GM19438 (cell line): ENCODE measurements at regions not wholly inside any gene's neighbourhood (a gene's known extent, or its start where the extent isn't known, plus 50 kb on each side); places are given as distances from the start of the nearest gene placed in this dataset.

ENCODE experiments used
- ATAC-seq: cut with Tn5 transposase; IDR thresholded peaks from one replicate; pipeline ENCODE4 v1.9.1; 2021; ENCODE audit warnings: low read depth; ENCODE audit not compliant: unreplicated experiment

DNA sequence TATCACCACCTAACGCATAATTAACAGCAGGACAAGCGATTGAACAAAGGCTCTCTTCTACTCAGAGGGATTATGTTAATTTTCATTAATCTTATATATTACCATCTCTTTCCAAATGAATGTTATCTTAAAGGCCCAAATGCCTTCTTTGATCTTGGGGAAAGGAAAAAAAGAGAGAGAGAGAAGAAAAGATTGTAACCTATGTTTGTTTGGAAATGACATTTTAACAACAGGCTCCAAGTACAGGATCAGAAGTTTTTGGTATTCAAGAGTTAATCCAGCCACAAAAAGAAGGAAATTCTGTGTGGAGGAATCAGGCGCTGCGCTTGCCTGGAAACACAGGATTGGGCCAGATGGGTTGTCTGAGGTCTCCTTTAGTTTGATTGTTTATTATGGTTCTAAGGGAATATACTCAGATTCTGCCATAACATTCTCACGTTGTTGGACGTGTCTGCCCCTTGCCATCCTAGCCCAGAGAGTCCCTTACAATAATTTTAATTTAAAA lies 100.7 kb upstream of the STX18 start:
- no peak for ATAC-seq

DNA sequence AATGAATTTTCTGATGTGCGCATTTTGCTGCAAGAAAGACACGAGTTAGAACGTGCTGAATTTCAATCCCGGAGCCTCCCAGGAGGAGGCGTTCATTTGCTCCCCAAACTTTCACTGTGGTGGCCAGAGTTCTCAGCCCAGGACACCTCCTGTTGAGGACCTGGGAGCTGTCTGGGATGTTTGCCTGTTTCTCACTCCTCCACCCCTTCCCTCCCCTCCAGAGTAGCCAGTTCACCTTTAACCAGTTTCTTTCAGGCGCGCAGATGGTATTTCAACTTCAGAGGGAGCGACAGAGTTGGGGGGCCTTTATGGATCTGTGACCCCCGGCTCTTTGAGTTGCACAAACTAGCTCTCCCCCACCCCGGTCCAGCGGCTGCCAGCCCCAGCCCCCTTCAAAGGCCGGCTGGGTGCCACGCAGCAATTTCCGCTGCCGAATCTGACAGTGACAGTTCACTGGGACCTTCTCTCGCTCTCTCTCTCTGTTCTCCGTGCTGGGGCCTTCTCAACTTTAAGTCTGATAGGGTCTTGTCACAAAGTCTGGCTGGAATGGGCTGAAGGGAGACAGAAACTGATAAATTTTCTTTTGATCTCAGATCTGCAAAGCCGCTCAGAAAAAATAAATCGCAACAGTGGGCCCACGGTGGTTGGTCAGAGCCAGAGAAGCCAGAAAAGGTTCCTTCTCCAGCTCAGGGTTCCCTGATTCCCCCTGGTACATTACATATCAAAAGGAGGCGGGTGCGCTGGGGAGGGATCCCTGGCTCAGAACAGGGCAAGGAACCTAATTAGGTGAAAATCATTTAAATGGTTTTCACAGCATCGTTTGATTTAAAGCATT lies 100.0 kb upstream of the STX18 start:
- no peak for ATAC-seq

DNA sequence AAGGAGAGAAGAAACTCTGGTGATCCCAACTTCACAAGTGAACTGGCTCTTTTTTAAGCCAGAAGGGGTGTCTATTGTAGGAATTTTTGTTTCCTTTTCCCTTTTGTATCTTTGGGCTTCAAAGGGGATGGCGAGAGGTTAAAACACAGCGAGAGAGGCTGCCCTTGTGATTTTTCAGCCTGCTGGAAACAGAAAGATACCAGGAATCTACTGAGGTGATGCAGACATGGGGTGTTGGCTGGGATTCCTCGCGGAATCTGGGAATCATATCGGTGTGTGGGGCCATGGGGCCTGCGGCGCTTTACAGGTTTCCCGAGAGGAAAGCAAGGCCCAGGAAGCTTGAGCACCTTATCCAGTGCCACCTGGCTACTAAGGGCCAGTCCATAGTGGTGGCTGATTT lies 99.4 kb upstream of the STX18 start:
- no peak for ATAC-seq

DNA sequence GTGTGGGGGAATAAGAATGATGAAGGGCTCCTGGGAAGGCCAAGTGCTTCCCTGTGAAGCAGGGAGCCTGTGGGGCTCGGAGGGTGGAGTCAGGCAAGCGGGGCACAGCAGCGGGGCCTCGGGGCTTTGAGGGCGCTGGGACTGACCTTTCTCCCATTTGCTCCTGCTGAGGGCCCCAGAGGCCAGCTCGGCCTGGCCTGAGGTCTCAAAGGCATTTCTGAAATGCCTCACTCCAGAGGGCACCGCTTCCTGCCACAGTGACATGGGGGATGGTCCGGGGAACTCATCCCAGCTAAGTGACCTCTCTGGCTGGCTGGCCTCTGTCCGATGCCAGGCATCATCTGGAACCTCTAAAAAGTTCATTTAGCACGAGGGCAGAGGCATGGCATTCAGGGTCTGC lies 98.8 kb upstream of the STX18 start:
- no peak for ATAC-seq

DNA sequence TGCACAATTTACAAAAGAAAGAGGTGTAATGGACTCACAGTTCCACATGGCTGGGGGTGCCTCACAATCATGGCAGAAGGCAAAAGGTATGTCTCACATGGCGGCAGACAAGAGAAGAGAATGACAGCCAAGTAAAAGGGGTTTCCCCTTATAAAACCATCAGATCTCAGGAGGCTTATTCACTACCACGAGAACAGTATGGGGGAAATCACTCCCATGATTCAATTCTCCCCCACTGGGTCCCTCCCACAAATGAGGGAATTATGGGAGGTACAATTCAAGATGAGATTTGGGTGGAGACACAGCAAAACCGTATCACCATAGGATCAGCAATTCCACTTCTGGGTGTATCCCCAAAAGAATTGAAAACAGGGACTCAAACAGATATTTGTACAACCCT lies 97.5 kb upstream of the STX18 start:
- no peak for ATAC-seq

DNA sequence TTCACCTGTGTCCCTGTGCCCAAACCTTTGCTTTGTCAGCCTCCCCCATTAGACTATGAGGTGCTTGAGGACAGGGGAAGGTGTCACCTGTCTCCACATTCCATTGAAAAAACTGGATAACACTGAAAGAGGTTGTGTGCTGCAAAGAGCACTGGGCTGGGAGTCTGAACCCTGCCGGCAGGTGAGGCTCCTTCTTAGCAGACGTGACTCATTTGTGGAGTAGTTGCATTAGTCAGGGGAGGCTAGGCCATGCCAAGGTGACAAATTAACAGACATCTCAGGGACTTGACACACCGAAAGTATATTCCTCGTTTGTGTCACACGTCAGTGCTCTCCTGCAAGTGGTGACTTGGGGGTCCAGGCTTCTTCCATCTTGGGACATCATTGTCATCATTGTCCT lies 95.9 kb upstream of the STX18 start:
- no peak for ATAC-seq

DNA sequence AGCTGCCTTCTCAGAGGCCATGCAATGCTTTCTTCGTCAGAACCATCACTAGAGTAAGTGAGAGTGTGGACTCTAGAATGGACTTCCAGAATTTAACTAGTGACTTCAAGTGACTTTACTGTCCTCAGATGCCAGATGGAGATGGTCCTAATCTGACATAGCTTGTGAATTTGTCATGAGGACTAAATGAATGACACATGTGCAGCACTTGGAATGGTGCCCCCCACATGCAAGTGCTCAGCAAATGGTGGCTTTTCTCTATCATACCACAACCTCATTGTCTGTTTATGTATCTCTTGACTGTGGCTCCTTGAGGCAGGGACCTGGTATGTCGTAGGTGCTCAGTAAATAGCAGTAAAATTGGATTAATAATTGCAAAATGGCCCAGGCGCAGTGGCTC lies 91.6 kb upstream of the STX18 start:
- no peak for ATAC-seq

DNA sequence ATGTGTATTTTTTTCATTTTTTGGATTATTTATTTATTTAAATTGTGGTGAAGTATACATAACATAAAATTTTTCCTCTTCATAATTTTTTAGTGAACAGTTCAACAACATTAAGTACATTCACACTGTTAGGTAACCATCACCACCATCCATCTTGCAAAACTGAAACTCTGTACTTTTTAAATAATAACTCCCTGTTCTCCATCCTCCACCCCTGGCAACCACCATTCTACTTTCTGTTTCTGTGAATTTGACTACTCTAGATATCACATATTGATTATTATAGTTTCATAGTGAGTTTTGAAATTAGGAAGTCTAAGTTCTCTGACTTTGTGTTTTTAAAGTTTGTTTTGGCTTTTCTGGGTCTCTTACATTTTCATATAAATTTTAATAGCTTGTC lies 89.3 kb upstream of the STX18 start:
- ATAC-seq, result peak; percentile 83

DNA sequence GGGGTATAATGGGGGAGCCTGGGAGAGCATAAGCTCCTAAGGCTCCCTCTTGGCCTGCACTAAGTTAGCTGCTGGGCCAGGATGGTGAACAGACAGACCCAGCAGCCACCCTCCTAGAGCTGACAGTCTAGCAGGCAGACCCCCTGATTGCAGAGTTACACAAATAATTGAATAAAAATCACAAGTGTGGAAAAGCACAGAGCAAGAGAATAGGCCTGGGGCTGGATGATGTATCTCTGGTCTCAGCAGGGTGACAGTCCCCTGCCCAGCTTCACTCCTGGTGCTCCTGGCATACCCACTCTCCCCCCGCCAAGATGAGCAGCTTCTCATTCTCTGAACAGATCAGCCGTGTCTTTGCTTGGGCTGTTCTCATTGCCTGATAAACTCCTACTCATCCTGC lies 86.1 kb upstream of the STX18 start:
- no peak for ATAC-seq

DNA sequence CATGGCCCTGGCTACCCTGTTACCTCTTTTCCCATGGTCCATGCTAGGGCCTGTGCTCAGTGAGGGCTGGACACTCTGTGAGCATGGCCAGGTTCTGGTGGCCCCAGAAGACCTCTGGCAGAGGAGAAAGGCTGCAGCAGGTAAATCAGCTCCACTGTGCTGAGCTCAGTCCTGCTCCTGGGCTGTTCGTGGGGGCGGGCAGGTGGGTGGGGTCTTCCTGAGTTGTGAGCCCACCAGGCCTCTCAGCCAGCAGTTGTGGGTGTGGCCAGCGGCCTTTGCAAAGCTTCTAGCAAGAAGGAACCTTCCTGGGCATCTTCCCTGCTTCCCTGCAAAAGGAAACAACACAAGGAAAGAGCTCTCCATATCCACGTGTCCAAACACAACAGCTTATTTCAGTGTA lies 85.3 kb upstream of the STX18 start:
- ATAC-seq, result no peak

DNA sequence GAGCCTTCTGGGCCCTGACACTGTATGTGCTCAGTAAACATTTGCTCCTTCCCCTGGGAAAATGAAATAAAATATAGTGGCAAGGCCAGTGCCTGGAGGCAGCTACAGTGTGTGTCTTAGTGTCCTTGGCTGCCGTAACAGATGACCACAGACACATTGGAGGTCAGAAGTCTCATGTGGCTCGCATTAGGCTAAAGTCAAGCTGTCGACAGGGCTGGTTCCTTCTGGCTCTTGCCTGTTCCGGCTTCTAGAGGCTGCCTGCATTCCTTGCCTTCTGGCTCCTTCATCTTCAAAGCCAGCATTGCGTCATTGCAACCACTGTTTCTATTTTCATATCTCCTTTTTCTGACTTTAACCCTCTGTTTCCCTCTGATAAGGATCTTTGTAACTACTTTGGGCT lies 83.6 kb upstream of the STX18 start:
- ATAC-seq, result no peak

DNA sequence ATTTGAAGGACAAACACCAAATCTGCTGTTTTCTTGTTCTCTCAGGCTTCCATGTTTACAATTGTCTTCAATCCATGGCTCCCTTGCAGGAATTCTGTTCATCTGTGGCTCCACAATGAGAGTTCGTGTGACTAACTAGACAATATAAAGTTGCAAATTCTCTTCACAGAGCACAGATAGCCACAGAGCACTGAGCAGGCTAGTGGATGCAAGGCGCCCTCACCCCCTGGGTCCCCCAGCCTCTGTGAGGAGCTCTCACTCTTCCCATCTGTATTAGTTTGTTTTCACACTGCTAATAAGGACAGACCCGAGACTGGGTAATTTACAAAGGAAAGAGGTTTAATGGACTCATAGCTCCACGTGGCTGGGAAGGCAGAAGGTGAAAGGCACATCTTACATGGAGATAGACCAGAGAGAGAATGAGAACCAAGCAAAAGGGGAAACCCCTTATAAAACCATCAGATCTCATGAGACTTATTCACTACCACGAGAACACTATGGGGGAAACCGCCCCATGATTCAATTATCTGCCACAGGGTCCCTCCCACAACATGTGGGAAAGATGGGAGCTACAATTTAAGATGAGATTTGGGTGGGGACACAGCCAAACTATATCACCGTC lies 82.5 kb upstream of the STX18 start:
- no peak for ATAC-seq

DNA sequence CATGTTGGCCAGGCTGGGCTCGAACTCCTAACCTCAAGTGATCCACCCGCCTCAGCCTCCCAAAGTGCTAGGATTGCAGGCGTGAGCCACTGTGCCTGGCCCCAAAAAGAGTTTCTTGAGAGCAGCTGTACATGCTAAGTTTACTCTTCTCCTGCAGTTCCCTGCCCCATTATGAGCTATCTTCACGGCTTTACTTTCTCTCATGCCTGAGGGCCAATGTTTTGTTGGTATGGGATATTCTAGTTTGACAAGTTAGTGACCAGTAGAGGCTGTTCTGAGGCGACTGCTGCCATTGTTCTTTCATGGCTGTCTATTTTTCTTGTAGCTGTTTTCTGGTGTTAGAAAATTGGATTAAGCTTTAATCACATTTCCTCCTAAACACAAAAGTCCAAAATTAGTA lies 78.0 kb upstream of the STX18 start:
- no peak for ATAC-seq

DNA sequence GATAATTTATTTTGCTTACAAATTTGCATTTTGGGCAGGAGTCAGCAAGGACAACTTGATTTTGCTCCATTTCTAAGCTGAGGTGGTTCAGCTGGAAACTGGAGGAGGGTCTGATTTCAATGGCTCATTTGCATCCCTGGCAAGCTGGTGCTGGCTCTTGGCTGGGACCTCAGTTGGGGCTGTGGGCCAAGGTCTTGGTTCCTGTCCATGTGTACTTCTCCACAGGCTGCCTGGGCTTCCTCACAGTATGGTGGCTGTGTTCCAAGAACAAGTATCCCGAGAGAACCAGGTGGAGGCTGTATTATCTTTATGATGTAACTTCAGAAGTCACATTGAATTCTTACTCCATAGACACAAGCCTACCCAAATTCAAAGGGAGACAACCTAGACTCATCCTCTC lies 77.0 kb upstream of the STX18 start:
- no peak for ATAC-seq

DNA sequence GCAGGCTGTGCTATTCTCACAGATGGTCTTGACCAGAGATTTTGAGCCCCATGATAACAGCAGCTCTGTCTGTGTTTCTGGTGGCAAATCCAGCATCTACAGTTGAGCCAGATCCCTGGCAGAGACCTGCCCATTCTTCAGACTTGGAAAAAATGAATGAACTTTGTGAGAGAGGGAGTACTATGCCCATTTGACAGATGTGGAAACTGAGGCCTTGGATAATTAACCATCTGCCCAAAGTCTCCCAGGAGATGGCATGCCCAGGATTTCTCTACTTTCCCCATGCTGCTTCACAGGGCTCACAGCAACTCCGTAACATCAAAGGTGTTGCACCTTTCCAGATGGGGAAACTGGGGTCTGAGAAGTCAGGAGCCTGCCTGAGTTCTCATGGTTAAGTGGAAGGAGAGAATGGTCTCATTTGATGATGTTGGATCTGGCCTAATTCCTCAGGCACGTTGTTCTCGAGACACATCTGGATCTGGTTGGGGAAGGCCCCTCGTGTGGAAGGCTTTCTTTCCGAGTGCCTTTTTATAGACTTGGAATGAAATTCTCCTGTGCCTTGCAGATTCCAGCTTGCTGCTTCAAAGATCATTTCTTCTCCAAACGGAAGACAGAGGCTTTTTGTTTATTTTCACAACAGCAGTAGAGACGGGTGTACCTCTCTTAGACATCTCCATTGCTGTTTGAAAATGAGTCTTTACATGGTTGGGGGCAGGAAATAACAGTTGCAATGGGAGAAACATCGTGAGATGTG lies 73.3 kb upstream of the STX18 start:
- ATAC-seq, result no peak

DNA sequence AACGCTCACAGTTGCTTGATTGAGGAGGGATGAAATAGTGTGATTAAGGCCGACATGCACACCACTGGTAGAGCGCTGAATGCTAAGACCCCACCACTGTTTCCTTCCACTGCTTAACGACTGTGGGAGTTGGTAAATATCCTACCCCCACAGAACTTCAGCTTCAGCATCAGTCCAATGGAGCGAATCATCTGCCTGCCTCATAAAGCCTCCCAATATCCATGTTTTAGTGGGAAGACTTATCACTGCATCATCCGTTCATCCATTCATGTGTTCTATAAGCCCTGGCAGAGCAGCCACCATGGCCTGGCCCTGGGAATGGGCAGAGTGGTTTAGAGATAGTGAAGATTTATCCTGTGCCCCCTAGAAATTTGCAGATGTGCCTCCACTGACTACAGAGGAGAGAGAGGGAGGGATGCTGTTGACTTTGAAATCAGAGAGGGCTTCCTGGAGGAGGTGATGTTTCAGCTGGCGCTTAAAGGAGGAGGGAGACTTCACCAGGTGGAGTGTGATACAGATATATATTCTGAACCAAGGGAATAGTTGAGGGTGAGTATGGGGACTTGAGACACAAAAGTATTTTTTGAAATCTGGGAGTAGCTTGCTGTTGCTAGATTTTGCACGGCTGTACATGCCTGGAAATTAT lies 71.9 kb upstream of the STX18 start:
- ATAC-seq, result no peak

DNA sequence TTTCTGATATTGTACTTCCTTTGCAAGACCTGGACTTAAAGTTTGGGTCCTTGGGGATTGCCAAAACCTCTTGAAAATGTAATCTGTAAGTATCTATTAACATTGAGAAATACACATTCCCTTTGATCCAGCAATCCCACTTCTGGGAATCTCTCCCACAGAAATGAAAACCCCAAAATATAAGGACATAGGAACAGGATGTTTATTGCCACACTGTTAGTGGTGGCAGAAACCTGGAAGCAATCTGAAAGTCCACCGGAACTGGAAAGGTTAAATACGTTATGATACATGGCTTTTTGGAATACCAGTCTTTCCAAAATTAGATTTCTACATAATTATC lies 71.2 kb upstream of the STX18 start:
- no peak for ATAC-seq

DNA sequence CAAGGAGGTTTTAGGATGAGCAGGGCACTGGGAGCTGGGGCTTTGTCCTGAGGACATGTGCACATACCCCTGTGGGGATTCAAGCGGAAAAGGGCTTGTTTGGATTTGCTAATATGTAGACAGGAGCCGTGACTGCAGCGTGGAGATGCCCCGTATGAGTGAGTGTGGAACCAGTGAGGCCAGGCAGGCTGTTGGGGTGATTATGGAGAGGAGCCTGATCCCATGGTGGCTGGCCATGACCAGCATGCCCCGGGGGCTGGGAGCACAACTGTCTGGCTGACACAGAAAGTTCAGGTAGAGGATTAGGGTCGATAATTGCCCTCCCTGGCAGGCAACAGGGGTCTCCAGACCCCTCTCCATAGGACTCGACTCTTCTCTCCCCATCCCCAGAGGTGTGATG lies 68.8 kb upstream of the STX18 start:
- no peak for ATAC-seq

DNA sequence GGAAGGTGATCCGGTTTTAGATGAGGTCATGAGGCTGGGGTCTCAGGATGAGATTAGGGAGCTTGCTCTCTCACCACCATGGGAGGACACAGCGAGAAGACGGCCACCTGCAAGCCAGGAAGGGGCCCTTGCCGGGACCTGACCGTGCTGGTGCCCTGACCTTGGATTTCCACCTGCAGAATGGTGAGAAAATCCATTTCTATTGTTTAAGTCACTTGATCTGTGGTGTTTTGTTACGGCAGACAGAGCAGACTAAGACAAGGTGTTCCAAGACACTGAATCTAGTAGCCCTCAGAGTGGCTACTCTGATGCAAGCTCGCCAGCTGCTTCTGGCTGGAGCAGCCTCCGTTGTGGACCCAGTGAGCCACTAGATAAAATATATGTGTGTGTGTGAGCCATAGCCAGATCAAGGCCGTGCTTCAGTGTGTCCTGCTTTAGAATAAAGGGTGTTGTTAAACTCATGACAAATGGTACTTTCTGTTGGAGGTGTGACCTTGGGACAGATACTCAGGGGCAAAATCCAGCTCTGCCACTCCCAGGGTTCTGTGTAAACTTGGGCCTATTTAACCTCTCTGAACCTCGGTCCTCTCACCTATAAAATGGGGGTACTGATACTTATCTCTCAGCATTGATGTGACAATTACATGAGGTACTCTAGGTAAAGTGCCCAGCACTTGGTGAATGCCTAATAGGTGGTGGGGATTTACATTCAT lies 67.9 kb upstream of the STX18 start:
- no peak for ATAC-seq

DNA sequence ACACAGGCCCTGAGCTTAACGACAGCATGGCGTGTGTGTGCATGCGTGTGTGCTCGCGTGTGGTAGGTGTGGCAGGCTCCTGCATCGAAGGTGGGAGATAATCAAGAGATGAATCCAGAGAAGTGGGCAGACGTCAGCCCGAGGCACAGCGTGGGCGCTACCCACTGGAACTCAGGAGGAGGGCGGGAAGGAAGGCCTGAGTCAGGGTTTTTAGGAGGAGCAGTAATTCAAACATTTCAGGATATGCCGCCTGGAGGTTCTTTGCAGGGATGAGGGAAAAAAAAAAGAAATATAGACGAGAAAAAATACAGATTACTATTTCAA lies 66.3 kb upstream of the STX18 start:
- ATAC-seq, result no peak
